WI38 (cell line): ENCODE measurements at regions not wholly inside any gene's neighbourhood (a gene's known extent, or its start where the extent isn't known, plus 50 kb on each side); places are given as distances from the start of the nearest gene placed in this dataset.

Experiments used
- H3K4me3 ChIP-seq: 2 replicates; pipeline ENCODE4 v1.5.1; 2011; ENCODE audit warnings: low read depth, mild to moderate bottlenecking, control low read depth, low read length
- CTCF ChIP-seq: IDR thresholded peaks from 2 replicates; pipeline ENCODE4 v1.5.1; 2012; ENCODE audit warnings: low read depth, mild to moderate bottlenecking, control low read depth, low read length

GRCh38 chr12:123038966-123039365 is 58.5 kb downstream of the ARL6IP4 start:
- no peak overlapping the region for H3K4me3 ChIP-seq
- TF ChIP-seq CTCF: no peak

- no peak overlapping the region for H3K4me3 ChIP-seq
- TF ChIP-seq CTCF: no peak
Observed at GRCh38 chr12:123038486-123038885, 58.0 kb downstream of the ARL6IP4 start.

DNA sequence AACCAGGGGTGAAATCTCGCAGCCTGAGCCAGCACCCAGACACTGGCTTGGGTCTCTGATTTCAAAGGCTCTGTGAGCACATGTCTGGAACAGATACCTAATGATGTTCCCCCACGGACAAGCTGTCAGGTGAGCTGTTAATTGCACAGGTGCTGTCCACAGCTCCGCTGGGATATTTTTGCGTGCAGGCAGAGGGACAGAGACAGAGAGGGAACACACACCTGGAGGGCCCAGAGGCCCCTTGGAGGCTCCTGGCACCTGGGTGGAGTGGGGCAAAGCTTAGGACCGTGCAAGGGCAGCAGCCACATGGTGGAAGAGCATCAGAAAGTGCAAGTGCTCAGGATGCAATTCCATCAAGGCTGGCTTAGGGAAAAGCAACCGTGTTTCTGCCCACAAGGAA is 57.3 kb downstream of the ARL6IP4 start:
- no peak for TF ChIP-seq CTCF
- no peak overlapping the region for H3K4me3 ChIP-seq

- no peak overlapping the region for H3K4me3 ChIP-seq
- TF ChIP-seq CTCF: no peak
Observed at GRCh38 chr12:123036466-123037285, 56.2 kb downstream of the ARL6IP4 start.

DNA sequence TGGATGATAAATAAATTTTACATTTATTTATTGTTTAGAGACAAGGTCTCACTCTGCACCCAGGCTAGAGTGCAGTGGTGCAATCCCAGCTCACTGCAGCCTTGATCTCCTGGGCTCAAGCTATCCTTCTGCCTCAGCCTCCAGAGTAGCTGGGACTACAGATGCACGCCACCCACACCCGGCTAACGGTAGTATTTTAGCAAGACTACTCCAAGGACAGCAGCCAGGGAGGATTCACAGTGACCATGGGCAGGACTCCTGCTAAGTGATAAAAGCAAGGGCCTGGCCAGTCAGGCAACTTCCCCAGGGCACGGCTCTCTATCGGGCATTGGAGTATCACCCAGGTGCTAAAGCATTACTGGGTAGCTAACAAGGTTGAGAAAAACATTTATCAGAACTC is 55.4 kb downstream of the ARL6IP4 start:
- H3K4me3 ChIP-seq: no peak overlapping the region
- no peak for TF ChIP-seq CTCF

DNA sequence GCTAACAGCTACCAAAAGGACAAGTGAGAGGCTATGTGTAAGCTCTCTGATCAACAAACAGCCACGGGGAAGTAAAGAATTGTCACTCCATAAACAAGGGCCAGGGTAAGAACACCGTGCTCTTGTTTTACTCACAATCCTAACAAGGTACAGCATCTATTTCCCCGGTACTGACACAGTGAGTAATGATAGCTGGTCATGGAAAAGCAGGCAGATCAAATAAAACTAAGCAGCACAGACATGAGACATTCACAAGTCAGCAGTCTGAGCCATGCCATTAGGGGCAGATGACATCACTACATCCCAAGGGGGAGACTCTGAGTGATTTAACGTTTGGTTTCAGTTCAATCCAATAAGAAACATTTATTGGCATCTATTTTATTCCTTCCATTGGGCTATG is 54.4 kb downstream of the ARL6IP4 start:
- no peak for TF ChIP-seq CTCF
- no peak overlapping the region for H3K4me3 ChIP-seq

DNA sequence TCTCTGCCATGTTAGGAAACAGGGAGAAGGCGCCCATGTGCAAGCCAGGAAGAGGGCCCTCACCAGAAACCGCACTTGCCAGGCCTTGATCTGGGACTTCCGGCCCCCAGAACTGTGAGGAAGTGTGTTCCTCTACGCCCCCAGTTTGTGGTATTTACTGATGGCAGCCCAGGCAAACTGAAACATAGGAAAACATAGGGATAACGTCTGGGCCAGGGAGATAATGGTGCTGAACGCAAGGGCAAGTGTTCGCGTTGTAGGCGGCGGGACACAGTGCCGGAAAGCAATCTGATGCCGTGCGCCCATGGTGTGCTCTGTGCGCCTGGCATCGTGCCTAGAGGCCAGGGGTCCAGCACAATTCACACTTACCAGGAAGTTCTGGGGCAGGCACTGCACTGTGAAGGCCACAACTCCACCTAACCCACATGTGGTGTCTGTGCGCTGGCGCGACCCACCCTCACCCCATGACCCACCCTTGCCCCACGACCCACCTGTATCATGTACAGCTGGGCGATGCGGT is 53.6 kb downstream of the ARL6IP4 start:
- no peak for TF ChIP-seq CTCF
- no peak overlapping the region for H3K4me3 ChIP-seq
